HCT116 (cell line): ENCODE measurements at regions not wholly inside any gene's neighbourhood (a gene's known extent, or its start where the extent isn't known, plus 50 kb on each side); places are given as distances from the start of the nearest gene placed in this dataset.

Source experiments
- ATAC-seq: fragments of 200-7000 bp; cut with Tn5 transposase; 2 replicates; pipeline ENCODE4 v1.9.1; 2020; ENCODE audit warnings: mild to moderate bottlenecking, moderate library complexity
- BruUV-seq: library from RNA; stranded (reverse); fragments of 400-500 nt; replicated peaks from 2 replicates; lab custom pipeline; 2021; lab: Mats Ljungman, UMichigan
- CTCF ChIA-PET: fragments of 300-600 bp; sonication (Branson Sonifier 250); formaldehyde crosslinking; loops from one replicate; lab custom pipeline; 2021; ENCODE audit warnings: antibody characterized with exemption; lab: Charles Lee
- POLR2A ChIA-PET: fragments of 300-600, 350-600 bp; sonication (Branson Sonifier 250); formaldehyde crosslinking; loops from one replicate; lab custom pipeline; 2021; ENCODE audit warnings: antibody characterized with exemption; lab: Charles Lee
- RAD21 ChIA-PET, 2 experiments: fragments of 300-600 bp; sonication (Branson Sonifier 250); formaldehyde crosslinking; loops; one replicate each; lab custom pipeline; 2023; ENCODE audit warnings: low total read pairs in 2 of 2; ENCODE audit not compliant: uncharacterized antibody in 2 of 2, unreplicated experiment in 2 of 2, low non-redundant PET in 1 of 2; lab: Charles Lee
- DNase-seq: peaks from one replicate; pipeline ENCODE4 v3.0.0-alpha.2; 2010; ENCODE audit warnings: low read depth, low spot score
- H2AFZ ChIP-seq: fragments of 200-600 bp; shearing (Covaris generic), sonication (generic); 2 replicates; pipeline ENCODE4 v1.6.1; 2017; ENCODE audit warnings: low read depth, mixed run types, mixed read lengths, antibody characterized with exemption, low read length; ENCODE audit not compliant: poor library complexity, severe bottlenecking
- H3K27ac ChIP-seq: 2 replicates; pipeline ENCODE4 v1.5.1; 2012; ENCODE audit warnings: low read depth, low read length
- H3K27me3 ChIP-seq: fragments of 200-600 bp; sonication (generic); 2 replicates; pipeline ENCODE4 v1.6.1; 2016; ENCODE audit warnings: mixed run types, low read length, mixed read lengths; ENCODE audit not compliant: insufficient read depth
- H3K36me3 ChIP-seq, 2 experiments: fragments of 200-500 bp in 1 of 2; fragments of 200-600 bp in 1 of 2; sonication (Bioruptor generic) in 1 of 2; sonication (generic) in 1 of 2; 2 replicates each; pipeline versions ENCODE4 v1.5.1 to v1.6.1; 2014 to 2016; ENCODE audit warnings: low read length in 2 of 2, inconsistent platforms in 1 of 2, mixed read lengths in 1 of 2, mixed run types in 1 of 2; ENCODE audit not compliant: insufficient read depth in 2 of 2, control insufficient read depth in 1 of 2
- H3K4me1 ChIP-seq, 2 experiments: fragments of 200-600 bp in 1 of 2; sonication (generic) in 1 of 2; 2 replicates each; pipeline versions ENCODE4 v1.5.1 to v1.6.1; 2012 to 2017; ENCODE audit warnings: low read length in 2 of 2, inconsistent platforms in 1 of 2, mild to moderate bottlenecking in 1 of 2, mixed read lengths in 1 of 2, mixed run types in 1 of 2, moderate library complexity in 1 of 2; ENCODE audit not compliant: insufficient read depth in 2 of 2, control insufficient read depth in 1 of 2
- H3K4me2 ChIP-seq: fragments of 200-600 bp; sonication (generic); 2 replicates; pipeline ENCODE4 v1.6.1; 2017; ENCODE audit warnings: mixed run types, low read length, mixed read lengths
- H3K4me3 ChIP-seq, 2 experiments: fragments of 200-600 bp in 1 of 2; sonication (generic) in 1 of 2; replicated peaks in 1 of 2; 2 replicates each; pipeline ENCODE4 v1.5.1; 2011 to 2016; ENCODE audit warnings: low read length in 2 of 2, control low read depth in 1 of 2, low read depth in 1 of 2, mild to moderate bottlenecking in 1 of 2, mixed read lengths in 1 of 2, mixed run types in 1 of 2
- H3K79me2 ChIP-seq: fragments of 200-600 bp; sonication (generic); 2 replicates; pipeline ENCODE4 v1.6.1; 2017; ENCODE audit warnings: mild to moderate bottlenecking, mixed run types, low read length, moderate library complexity, mixed read lengths; ENCODE audit not compliant: insufficient read depth
- H3K9ac ChIP-seq: fragments of 200-600 bp; sonication (generic); 2 replicates; pipeline ENCODE4 v1.6.1; 2016; ENCODE audit warnings: low read length, mixed read lengths
- H3K9me2 ChIP-seq: fragments of 200-600 bp; sonication (generic), shearing (Covaris generic); 2 replicates; pipeline ENCODE4 v1.6.1; 2017; ENCODE audit warnings: mixed run types, mild to moderate bottlenecking, moderate library complexity; ENCODE audit not compliant: insufficient read depth
- H3K9me3 ChIP-seq, 2 experiments: fragments of 200-500 bp in 1 of 2; fragments of 200-600 bp in 1 of 2; sonication (Bioruptor generic) in 1 of 2; sonication (generic) in 1 of 2; 2 replicates each; pipeline ENCODE4 v1.6.1; 2014 to 2017; ENCODE audit warnings: low read length in 2 of 2, mixed read lengths in 2 of 2, inconsistent platforms in 1 of 2, low read depth in 1 of 2, mild to moderate bottlenecking in 1 of 2, mixed run types in 1 of 2, moderate library complexity in 1 of 2; ENCODE audit not compliant: control insufficient read depth in 1 of 2, insufficient read depth in 1 of 2
- H4K20me1 ChIP-seq: fragments of 200-600 bp; sonication (generic), shearing (Covaris generic); 2 replicates; pipeline ENCODE4 v1.6.1; 2017; ENCODE audit warnings: mixed run types, mild to moderate bottlenecking, moderate library complexity; ENCODE audit not compliant: insufficient read depth
- ATF3 ChIP-seq: IDR thresholded peaks from 2 replicates; pipeline ENCODE4 v1.6.1; 2012
- CBX3 ChIP-seq: IDR thresholded peaks from 2 replicates; pipeline ENCODE4 v1.6.1; 2012; ENCODE audit warnings: low read depth
- CEBPB ChIP-seq: IDR thresholded peaks from 2 replicates; pipeline ENCODE4 v1.6.1; 2012; ENCODE audit warnings: low read depth
- EGR1 ChIP-seq: IDR thresholded peaks from 2 replicates; pipeline ENCODE4 v1.6.1; 2012; ENCODE audit warnings: low read depth
- ELF1 ChIP-seq: IDR thresholded peaks from 2 replicates; pipeline ENCODE4 v1.6.1; 2012; ENCODE audit warnings: low read depth, borderline replicate concordance
- EZH2phosphoT487 ChIP-seq: fragments of 200-600 bp; IDR thresholded peaks from 2 replicates; pipeline ENCODE4 v1.6.1; 2018; ENCODE audit warnings: antibody characterized with exemption, borderline replicate concordance
- FOSL1 ChIP-seq: IDR thresholded peaks from 2 replicates; pipeline ENCODE4 v1.6.1; 2012; ENCODE audit warnings: low read depth
- JUND ChIP-seq: IDR thresholded peaks from 2 replicates; pipeline ENCODE4 v1.6.1; 2012
- POLR2A ChIP-seq: IDR thresholded peaks from 2 replicates; pipeline ENCODE4 v1.7.0; 2011; ENCODE audit warnings: borderline replicate concordance; ENCODE audit not compliant: insufficient read depth, insufficient read length; ENCODE audit errors: extremely low read depth
- SIN3A ChIP-seq: IDR thresholded peaks from 2 replicates; pipeline ENCODE4 v1.6.1; 2012; ENCODE audit warnings: low read depth
- TCF7L2 ChIP-seq: IDR thresholded peaks from 2 replicates; pipeline ENCODE4 v1.7.0; 2011; ENCODE audit warnings: borderline replicate concordance, inconsistent platforms; ENCODE audit not compliant: insufficient read depth, insufficient read length; ENCODE audit errors: extremely low read depth
- ZFX ChIP-seq: fragments of 450-650 bp; IDR thresholded peaks from 2 replicates; pipeline ENCODE4 v1.6.1; 2017
- ZNF274 ChIP-seq: fragments of 200-500 bp; sonication (Bioruptor generic); IDR thresholded peaks from 2 replicates; pipeline ENCODE4 v1.6.1; 2014; ENCODE audit warnings: mild to moderate bottlenecking, low read depth, low read length, inconsistent platforms
- intact Hi-C: fragments of 100-400 bp; cut with micrococcal nuclease; formaldehyde crosslinking; loops from 2 replicates; pipeline ENCODE4 v1.10.0; 2022

- TF ChIP-seq TCF7L2 (no peak), POLR2A (no peak), SIN3A (no peak), ATF3 (no peak), JUND (no peak), ELF1 (no peak)
Measured at GRCh38 chr3:145620486-145620885, 540.5 kb downstream of the PLOD2 start (continued).

DNA sequence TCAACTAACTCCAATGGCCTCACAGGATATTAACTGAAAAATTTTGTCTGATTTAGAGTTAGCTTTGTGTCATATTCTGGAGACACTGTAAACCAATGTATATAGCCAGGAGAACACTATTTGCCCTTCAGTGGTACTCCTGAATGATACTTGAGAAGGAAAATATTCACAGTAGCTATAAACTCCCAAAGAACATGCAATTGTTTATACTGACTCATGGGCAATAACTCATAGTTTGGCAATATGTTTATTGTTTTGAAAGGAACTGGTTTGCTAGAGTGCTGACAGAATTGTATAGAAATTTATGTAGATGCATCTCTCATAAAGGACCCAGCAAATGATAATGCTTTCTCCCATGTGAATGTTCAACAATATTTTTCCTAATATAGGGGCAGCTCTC lies 537.6 kb downstream of the PLOD2 start:
- intact Hi-C loops, result no loop called here
- no peak for ATAC-seq
- POLR2A ChIA-PET, result no interaction called here

More for the DNA sequence above, 537.6 kb downstream of the PLOD2 start:
- Histone ChIP-seq H3K36me3 (no peaks in the 10 kb centered on the region), H3K4me1 (no peaks in the 10 kb centered on the region), H3K9me3 (no peaks in the 10 kb centered on the region), H3K27ac (no peak overlapping the region), H4K20me1 (no peaks in the 10 kb centered on the region), H3K9me2 (no peaks in the 10 kb centered on the region), H3K27me3 (no peaks in the 10 kb centered on the region), H3K4me3 (no peak overlapping the region), H3K4me2 (no peak overlapping the region), H2AFZ (no peak overlapping the region), H3K79me2 (no peaks in the 10 kb centered on the region), H3K9ac (no peak overlapping the region)
- no TSS peak for BruUV-seq
- DNase-seq, result no peak
- CTCF ChIA-PET, result no interaction called here
- TF ChIP-seq CBX3, result no peak
- TF ChIP-seq EZH2phosphoT487, result no peak
- TF ChIP-seq CEBPB, result no peak
- no peak for TF ChIP-seq FOSL1
- TF ChIP-seq SIN3A, result no peak
- TF ChIP-seq ZNF274, result no peak
- TF ChIP-seq JUND, result no peak
- TF ChIP-seq ATF3, result no peak
- no peak for TF ChIP-seq EGR1
- no peak for TF ChIP-seq ZFX
- RAD21 ChIA-PET, result no interaction called here
